GM18520 (cell line): ENCODE measurements at regions not wholly inside any gene's neighbourhood (a gene's known extent, or its start where the extent isn't known, plus 50 kb on each side); places are given as distances from the start of the nearest gene placed in this dataset.
"Not testable (repeated sequence)": the region's sequence is repeated elsewhere in the genome, so short reads cannot be mapped to it uniquely, and the experiment has no call there.

Source experiments
- ATAC-seq: cut with Tn5 transposase; IDR thresholded peaks from one replicate; pipeline ENCODE4 v1.9.1; 2021; ENCODE audit not compliant: unreplicated experiment

GRCh38 chr17:20840987-20841865, 201.6 kb downstream of the USP22 start:
- not testable (repeated sequence) for ATAC-seq

GRCh38 chr17:20842012-20842411, 200.8 kb downstream of the USP22 start:
- ATAC-seq: not testable (repeated sequence)

GRCh38 chr17:20843261-20843660, 199.6 kb downstream of the USP22 start:
- ATAC-seq: not testable (repeated sequence)

GRCh38 chr17:20843799-20844553, 198.8 kb downstream of the USP22 start:
- ATAC-seq: not testable (repeated sequence)

GRCh38 chr17:20848869-20849443, 193.9 kb downstream of the USP22 start:
- not testable (repeated sequence) for ATAC-seq

- not testable (repeated sequence) for ATAC-seq
Observed at GRCh38 chr17:20851591-20852238, 191.1 kb downstream of the USP22 start.

GRCh38 chr17:20852239-20852989, 190.4 kb downstream of the USP22 start:
- ATAC-seq: no peak

GRCh38 chr17:20852990-20853370, 189.8 kb downstream of the USP22 start:
- no peak for ATAC-seq

GRCh38 chr17:20855910-20856470, 186.8 kb downstream of the USP22 start:
- ATAC-seq: not testable (repeated sequence)

- ATAC-seq: not testable (repeated sequence)
Observed at GRCh38 chr17:20866444-20867209, 176.2 kb downstream of the USP22 start.

- ATAC-seq: not testable (repeated sequence)
Observed at GRCh38 chr17:20867436-20867937, 175.3 kb downstream of the USP22 start.

GRCh38 chr17:20867938-20868661, 174.7 kb downstream of the USP22 start:
- not testable (repeated sequence) for ATAC-seq

- not testable (repeated sequence) for ATAC-seq
Observed at GRCh38 chr17:20868662-20869007, 174.2 kb downstream of the USP22 start.

GRCh38 chr17:20873173-20873572, 169.6 kb downstream of the USP22 start:
- not testable (repeated sequence) for ATAC-seq

- ATAC-seq: not testable (repeated sequence)
Observed at GRCh38 chr17:20873688-20874328, 169.0 kb downstream of the USP22 start.

- not testable (repeated sequence) for ATAC-seq
Observed at GRCh38 chr17:20877384-20877783, 165.4 kb downstream of the USP22 start.

- ATAC-seq: no peak
Observed at GRCh38 chr17:20890338-20890737, 152.5 kb downstream of the USP22 start.

- not testable (repeated sequence) for ATAC-seq
Observed at GRCh38 chr17:20895426-20895825, 147.4 kb downstream of the USP22 start.
